SJSA1 (cell line): ENCODE measurements at regions not wholly inside any gene's neighbourhood (a gene's known extent, or its start where the extent isn't known, plus 50 kb on each side); places are given as distances from the start of the nearest gene placed in this dataset.
"Not testable (repeated sequence)": the region's sequence is repeated elsewhere in the genome, so short reads cannot be mapped to it uniquely, and the experiment has no call there.

ENCODE experiments used
- DNase-seq, 2 experiments: peaks; one replicate each; pipeline ENCODE4 v3.0.0-alpha.2; 2015 to 2020; ENCODE audit warnings: low spot score in 2 of 2, low read depth in 1 of 2
- H3K27ac ChIP-seq: fragments of 250-450 bp; sonication (Bioruptor Pico); 2 replicates; pipeline ENCODE4 v1.5.1; 2020; ENCODE audit warnings: mild to moderate bottlenecking, moderate library complexity
- H3K27me3 ChIP-seq: fragments of 250-450 bp; sonication (Bioruptor Pico); replicated peaks from 2 replicates; pipeline ENCODE4 v1.5.1; 2020; ENCODE audit warnings: mild to moderate bottlenecking, moderate library complexity
- H3K36me3 ChIP-seq: fragments of 250-450 bp; sonication (Bioruptor Pico); 2 replicates; pipeline ENCODE4 v1.5.1; 2020; ENCODE audit warnings: mild to moderate bottlenecking
- H3K4me1 ChIP-seq: fragments of 250-450 bp; sonication (Bioruptor Pico); replicated peaks from 2 replicates; pipeline ENCODE4 v1.6.1; 2021; ENCODE audit warnings: mild to moderate bottlenecking
- H3K4me3 ChIP-seq: fragments of 250-450 bp; sonication (Bioruptor Pico); 2 replicates; pipeline ENCODE4 v1.5.1; 2020; ENCODE audit warnings: mild to moderate bottlenecking
- H3K9me3 ChIP-seq: fragments of 250-450 bp; sonication (Bioruptor Pico); replicated peaks from 2 replicates; pipeline ENCODE4 v1.5.1; 2020; ENCODE audit warnings: mild to moderate bottlenecking

DNA sequence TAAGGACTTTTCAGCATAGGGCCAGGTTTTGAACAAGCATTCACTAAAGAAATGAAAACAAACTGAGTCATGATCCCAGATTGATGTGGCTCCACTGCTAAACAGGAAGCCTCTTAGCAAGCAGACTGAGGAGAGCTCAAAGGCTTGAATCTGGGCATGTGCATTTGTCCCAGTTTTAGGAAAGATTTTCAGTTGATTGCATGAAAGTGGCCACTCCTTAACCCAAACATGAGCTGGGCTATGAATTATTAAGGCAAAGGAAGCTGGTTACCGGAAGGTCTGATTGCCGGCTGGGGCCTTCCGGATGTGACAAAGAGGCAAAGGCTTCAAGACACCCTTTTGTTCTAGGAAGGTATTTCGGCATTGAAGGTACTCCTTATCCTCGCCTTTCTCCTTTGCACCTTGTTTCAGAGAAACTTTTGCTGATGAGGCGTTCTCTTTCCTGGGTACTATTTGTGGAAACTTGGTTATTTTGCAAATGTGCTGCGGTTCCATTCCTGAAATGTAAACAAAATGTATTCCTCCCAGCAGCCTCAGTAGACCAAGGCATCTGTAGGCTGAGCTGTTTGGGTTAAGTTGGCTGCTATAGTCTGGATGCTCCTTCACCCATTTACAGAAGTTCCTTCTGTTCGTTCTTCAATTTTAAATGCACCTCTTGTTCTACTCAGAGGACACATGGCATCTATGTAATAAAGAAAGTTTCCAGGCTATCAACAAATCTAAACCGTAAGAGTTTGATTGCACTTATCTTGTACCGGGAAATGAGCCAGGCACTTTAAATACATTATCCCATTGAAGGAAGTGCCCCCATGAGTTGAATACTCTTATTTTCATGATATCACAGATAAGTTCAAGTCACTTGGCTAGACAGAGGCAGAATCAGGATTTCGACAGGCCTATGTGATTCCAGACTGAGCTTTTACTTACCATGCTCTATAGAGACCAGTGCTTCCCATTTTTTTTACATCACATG, 115.6 kb upstream of the METAP2 start:
- Histone ChIP-seq H3K27me3 (no peaks in the 10 kb centered on the region), H3K27ac (peak overlapping the region; percentile 22), H3K9me3 (no peaks in the 10 kb centered on the region), H3K36me3 (no peaks in the 10 kb centered on the region), H3K4me1 (peaks cover 16% of the 10 kb centered on the region), H3K4me3 (no peak overlapping the region)
- DNase-seq, result peak in 1 of 2 experiments; percentile 43

DNA sequence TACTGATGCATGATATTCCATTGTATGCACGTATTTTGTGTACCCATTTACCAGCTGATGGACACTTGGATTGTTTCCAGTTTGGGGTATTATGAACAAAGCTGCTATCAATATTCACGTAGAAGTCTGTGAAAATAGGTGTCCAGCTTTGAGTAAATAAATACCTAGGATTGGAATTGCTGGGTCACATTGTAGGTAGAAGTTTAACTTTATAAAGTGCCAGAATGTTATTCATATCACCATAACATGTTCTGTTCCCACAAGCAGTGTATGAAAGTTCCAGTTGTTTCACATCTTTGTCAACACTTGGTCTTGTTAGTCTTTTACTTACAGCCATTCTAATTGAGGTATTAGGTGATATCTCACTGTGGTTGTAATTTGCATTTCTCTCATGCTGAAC, 108.0 kb upstream of the METAP2 start:
- Histone ChIP-seq H3K27me3 (no peaks in the 10 kb centered on the region; the same call in 1 of the 2 replicates), H3K9me3 (no peaks in the 10 kb centered on the region), H3K36me3 (no peaks in the 10 kb centered on the region), H3K4me1 (no peaks in the 10 kb centered on the region), H3K4me3 (no peak overlapping the region), H3K27ac (no peak overlapping the region)
- DNase-seq, result no peak

DNA sequence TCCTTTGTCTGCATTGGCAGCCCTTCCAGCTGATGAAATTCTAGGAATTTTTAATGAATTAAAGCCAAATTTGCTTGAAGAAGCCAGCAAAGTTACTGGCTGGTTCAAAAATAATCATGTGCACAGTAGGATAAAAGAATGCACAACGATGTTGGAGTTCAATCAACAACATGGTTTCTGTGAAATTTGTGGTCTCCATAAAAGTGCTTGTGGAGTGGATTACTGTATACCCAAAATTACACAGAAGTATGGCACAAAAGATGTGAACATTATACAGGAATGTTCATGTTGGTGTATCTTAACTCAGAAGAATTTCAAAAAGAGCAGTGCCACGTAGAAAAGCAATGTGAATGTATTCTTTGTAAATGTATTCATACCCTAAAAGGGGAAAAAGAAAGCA, 105.0 kb upstream of the METAP2 start:
- no peak overlapping the region for H3K27ac ChIP-seq
- H3K9me3 ChIP-seq, result no peaks in the 10 kb centered on the region
- no peak for DNase-seq
- no peaks in the 10 kb centered on the region for H3K36me3 ChIP-seq
- no peak overlapping the region for H3K4me3 ChIP-seq
- no peaks in the 10 kb centered on the region for H3K4me1 ChIP-seq
- no peaks in the 10 kb centered on the region; the same call in 1 of the 2 replicates for H3K27me3 ChIP-seq

DNA sequence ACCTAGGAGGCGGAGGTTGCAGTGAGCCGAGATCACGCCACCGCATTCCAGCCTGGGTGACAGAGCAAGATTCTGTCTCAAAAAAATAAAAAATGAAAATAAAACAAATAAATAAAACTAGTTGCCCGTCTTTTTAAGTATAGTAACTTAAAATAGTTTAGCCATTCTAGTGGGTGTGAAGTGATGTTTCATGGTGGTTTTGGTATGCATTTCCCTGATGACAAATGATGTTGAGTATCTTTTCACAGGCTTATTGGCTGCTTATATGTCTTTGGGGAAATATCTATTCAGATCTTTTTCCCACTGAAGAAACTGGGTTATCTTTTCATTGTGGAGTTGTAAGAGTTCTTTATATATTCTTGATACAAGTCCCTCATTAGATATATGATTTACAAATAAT, 102.4 kb upstream of the METAP2 start:
- no peak overlapping the region for H3K27ac ChIP-seq
- H3K36me3 ChIP-seq, result no peaks in the 10 kb centered on the region
- no peaks in the 10 kb centered on the region for H3K9me3 ChIP-seq
- no peak overlapping the region for H3K4me3 ChIP-seq
- no peaks in the 10 kb centered on the region for H3K27me3 ChIP-seq
- no peaks in the 10 kb centered on the region for H3K4me1 ChIP-seq
- DNase-seq, result no peak

DNA sequence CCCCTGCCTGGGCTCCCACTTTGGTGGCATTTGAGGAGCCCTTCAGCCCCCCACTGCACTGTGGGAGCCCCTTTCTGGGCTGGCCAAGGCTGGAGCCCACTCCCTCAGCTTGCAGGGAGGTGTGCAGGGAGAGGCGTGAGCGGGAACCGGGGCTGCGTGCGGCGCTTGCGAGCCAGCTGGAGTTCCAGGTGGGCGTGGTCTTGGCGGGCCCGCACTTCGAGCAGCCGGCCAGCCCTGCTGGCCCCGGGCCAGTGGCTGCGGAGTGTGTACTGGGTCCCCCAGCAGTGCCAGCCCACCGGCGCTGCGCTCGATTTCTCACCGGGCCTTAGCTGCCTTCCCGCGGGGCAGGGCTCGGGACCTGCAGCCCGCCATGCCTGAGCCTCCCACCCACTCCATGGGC, 94.5 kb upstream of the METAP2 start:
- H3K9me3 ChIP-seq, DNase-seq, H3K4me1 ChIP-seq, H3K4me3 ChIP-seq, H3K27me3 ChIP-seq, H3K36me3 ChIP-seq, H3K27ac ChIP-seq: not testable (repeated sequence)

DNA sequence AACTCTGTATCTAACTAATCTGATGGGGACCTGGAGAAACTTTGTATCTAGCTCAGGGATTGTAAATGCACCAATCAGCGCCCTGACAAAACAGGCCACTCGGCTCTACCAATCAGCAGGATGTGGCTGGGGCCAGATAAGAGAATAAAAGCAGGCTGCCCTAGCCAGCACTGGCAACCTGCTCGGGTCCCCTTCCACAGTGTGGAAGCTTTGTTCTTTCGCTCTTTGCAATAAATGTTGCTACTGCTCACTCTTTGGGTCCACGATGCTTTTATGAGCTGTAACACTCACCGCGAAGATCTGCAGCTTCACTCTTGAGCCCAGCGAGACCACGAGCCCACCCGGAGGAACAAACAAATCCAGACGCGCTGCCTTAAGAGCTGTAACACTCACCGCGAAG, 93.6 kb upstream of the METAP2 start:
- H3K27me3 ChIP-seq, H3K4me3 ChIP-seq, H3K9me3 ChIP-seq, H3K36me3 ChIP-seq, DNase-seq, H3K27ac ChIP-seq: not testable (repeated sequence)
- peaks cover 11% of the 10 kb centered on the region; the same call in 1 of the 2 replicates for H3K4me1 ChIP-seq

DNA sequence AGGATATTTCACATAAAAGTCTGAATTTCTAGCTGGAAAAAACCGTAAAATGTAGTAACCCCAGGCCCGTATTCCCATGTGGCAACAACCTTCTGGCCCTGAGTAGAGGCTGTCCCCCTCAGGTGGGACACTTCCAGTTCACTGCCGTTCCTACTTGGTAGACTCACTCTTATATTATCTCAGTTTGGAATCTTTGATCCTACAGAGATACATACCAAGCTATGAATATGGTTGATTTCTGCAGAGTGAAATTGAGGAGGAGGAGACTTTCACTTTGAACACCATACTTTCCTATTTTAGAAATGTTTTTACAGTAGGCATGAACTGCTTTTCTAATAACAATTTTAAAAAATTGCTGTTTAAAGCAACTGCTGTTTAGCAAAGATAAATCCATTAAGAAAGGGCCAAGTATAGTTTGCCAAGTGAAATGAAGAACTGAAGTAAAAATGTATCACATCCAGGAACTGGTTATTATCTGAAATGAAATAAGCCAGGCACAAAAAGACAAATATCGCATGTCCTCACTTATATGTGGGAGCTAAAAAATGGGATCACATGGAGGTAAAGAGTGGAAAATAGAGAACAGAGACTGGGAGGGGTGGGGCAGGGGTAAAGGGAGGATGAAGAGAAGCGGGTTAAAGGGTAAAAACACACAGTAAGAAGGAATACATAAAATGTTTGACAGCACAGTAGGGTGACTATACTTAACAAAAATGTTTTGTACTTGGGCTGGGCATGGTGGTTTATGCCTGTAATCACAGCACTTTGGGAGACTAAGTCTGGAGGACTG, 92.8 kb upstream of the METAP2 start:
- Histone ChIP-seq H3K4me1 (peaks cover 14% of the 10 kb centered on the region; the same call in 1 of the 2 replicates), H3K4me3 (no peak overlapping the region)
- no peak for DNase-seq

DNA sequence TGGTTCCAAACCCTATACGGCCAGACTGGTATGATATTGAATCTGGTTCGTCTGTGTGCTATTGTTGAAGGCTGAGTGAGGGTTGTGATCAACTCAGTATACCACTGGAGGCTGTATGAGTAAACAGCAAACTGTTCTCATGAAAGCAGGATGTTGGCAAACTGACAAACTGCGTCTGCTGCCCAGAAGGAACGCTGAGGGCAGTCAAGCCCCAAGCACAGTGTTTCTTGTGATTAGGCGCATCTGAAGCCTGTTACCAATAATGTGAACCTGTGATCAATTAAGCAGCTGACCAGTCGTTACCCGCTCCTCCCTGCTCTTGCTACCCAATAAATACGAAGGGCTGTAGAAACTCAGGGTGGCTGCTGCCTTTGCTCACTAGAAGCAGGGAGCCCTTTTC, 90.0 kb upstream of the METAP2 start:
- H3K4me1 ChIP-seq, result peaks cover 14% of the 10 kb centered on the region; the same call in 1 of the 2 replicates
- H3K36me3 ChIP-seq, H3K9me3 ChIP-seq, H3K27ac ChIP-seq, H3K27me3 ChIP-seq, H3K4me3 ChIP-seq: not testable (repeated sequence)
- DNase-seq, result peak in 1 of 2 experiments; percentile 30

More for the DNA sequence above, 92.8 kb upstream of the METAP2 start:
- H3K9me3 ChIP-seq, result no peaks in the 10 kb centered on the region
- no peaks in the 10 kb centered on the region for H3K36me3 ChIP-seq
- no peaks in the 10 kb centered on the region for H3K27me3 ChIP-seq
- H3K27ac ChIP-seq, result no peak overlapping the region

DNA sequence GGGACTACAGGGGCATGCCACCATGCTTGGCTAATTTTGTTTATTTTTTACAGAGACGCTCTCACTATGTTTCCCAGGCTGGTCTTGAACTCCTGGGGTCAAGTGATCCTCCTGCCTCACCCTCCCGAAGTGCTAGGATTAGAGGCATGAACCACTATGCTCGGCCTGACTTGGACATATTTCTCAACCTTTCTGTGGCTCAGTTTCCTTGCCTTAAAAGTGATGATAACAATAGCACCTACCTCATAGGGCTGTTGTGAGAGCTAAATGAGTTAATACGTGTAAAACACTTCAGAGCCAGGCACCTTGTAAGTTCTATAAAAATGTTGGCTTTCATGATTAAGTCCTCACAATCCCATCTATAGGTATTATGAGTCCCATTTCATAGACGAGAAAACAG, 89.2 kb upstream of the METAP2 start:
- Histone ChIP-seq H3K4me3 (no peak overlapping the region), H3K4me1 (peaks cover 14% of the 10 kb centered on the region; the same call in 1 of the 2 replicates), H3K36me3 (no peaks in the 10 kb centered on the region), H3K27ac (no peak overlapping the region), H3K9me3 (no peaks in the 10 kb centered on the region), H3K27me3 (no peaks in the 10 kb centered on the region)
- no peak for DNase-seq

DNA sequence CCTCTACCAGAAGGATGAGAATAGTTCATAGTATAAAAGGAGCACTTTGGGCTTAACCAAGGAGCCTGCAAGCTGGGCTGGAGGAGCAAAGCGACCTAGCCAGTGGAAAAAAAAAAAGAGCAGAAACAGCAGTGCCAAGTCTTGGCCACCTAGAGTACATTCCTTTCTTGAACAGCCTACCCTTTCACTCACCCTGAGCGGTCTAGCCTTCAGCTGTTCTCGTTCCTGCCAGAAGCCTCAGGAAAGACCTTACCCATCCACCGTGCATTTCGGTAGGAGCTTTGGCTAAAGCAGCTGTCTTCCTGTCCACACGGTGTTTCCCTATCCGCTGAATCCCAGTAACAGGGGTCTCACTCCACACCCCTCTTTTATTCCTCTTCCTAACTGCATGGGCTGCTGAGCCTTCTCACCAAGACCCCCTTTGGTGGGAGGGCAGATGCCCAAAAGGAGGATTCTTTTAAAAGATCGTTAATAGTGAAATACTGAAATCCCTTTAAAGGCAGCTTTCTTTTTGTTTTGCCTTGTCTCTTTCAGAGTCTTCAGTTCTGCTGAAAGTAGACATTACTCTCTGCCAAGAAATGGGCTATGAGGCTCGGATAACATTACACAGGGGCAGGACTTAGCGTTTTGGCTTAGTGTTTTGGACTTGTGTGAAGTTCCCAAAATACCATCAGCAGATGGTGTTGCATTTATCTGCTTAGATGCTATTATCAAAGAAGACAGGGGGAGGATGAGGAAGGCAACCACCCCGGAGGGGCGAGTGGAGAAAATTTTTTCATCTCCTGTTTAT, 88.5 kb upstream of the METAP2 start:
- no peaks in the 10 kb centered on the region for H3K27me3 ChIP-seq
- H3K4me1 ChIP-seq, result peaks cover 14% of the 10 kb centered on the region; the same call in 1 of the 2 replicates
- no peak overlapping the region for H3K27ac ChIP-seq
- H3K4me3 ChIP-seq, result peak overlapping the region; percentile 16; the same call in 1 of the 2 replicates
- no peaks in the 10 kb centered on the region for H3K9me3 ChIP-seq
- H3K36me3 ChIP-seq, result no peaks in the 10 kb centered on the region
- DNase-seq, result peak in 1 of 2 experiments; percentile 27

DNA sequence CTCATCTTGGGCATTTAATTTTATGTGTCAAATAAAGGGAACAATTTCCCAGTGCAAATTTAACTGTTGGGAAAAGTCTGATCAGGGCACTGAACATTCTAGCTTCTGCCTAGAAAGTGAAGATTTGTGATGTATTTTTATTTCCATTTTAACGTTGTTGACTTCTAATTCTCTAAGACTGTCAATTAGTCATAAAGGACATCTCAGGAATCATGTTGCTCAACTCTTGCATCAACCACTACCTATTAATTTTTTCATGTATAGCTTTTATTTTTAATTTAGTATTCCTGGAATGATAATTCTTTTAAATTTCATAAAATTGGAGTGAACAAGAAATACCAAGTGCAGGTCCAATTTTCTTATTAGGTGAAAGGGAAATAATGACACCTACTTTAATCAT, 87.9 kb upstream of the METAP2 start:
- H3K4me1 ChIP-seq, result peaks cover 14% of the 10 kb centered on the region; the same call in 1 of the 2 replicates
- H3K27me3 ChIP-seq, result no peaks in the 10 kb centered on the region
- H3K36me3 ChIP-seq, result no peaks in the 10 kb centered on the region
- H3K4me3 ChIP-seq, result no peak overlapping the region
- DNase-seq, result no peak
- H3K9me3 ChIP-seq, result no peaks in the 10 kb centered on the region
- no peak overlapping the region for H3K27ac ChIP-seq

DNA sequence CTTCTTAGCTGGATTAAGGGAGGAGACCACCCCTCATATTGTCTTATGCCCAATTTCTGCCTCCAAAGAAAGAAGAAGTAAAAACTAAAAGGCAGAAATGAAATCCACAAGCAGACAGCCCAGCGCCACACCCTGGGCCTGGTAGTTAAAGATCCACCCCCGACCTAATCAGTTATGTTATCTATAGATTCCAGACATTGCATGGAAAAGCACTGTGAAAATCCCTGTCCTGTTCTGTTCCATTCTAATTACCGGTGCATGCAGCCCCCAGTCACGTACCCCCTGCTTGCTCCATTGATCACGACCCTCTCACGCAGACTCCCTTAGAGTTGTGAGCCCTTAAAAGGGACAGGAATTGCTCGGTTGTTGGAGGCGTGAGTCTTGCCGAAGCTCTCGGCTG, 85.7 kb upstream of the METAP2 start:
- peaks cover 14% of the 10 kb centered on the region; the same call in 1 of the 2 replicates for H3K4me1 ChIP-seq
- not testable (repeated sequence) for H3K27me3 ChIP-seq, H3K36me3 ChIP-seq, H3K9me3 ChIP-seq, H3K4me3 ChIP-seq, H3K27ac ChIP-seq, DNase-seq

DNA sequence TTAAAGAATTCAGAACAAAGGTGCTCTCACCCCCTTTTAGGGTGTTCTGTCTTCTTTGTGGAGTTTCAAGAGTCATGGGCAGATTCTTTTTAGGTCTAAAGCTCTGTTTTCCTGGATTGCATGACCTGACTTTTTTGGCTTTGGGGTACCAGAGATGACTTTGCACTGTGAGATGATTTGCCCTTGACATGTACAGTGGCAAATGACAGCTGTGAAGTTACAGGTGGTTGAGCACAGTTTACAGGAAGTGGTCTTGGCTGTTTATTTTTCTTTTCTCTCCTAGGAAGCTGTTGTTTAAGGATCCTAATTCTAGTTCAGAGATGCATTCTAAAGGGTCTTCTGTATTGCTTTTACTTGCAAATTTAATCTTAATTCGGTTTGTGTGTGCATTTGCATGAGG, 83.8 kb upstream of the METAP2 start:
- Histone ChIP-seq H3K9me3 (peaks cover 2% of the 10 kb centered on the region; the same call in 1 of the 2 replicates), H3K27me3 (no peaks in the 10 kb centered on the region), H3K27ac (no peak overlapping the region), H3K4me3 (no peak overlapping the region), H3K36me3 (no peaks in the 10 kb centered on the region), H3K4me1 (peaks cover 4% of the 10 kb centered on the region; the same call in 1 of the 2 replicates)
- no peak for DNase-seq
